H9 (cell line): ENCODE measurements at regions not wholly inside any gene's neighbourhood (a gene's known extent, or its start where the extent isn't known, plus 50 kb on each side); places are given as distances from the start of the nearest gene placed in this dataset.

ENCODE experiments used
- DNase-seq: peaks from one replicate; pipeline ENCODE4 v3.0.0-alpha.2; 2017
- H2AFZ ChIP-seq: one replicate; pipeline ENCODE4 v1.6.1; 2013; ENCODE audit warnings: mild to moderate bottlenecking, low read length, control low read depth, moderate library complexity
- H2AK5ac ChIP-seq: 2 replicates; pipeline ENCODE4 v1.6.1; 2013; ENCODE audit warnings: low read length, control low read depth, mixed read lengths; ENCODE audit not compliant: insufficient read length
- H2BK120ac ChIP-seq: one replicate; pipeline ENCODE4 v1.6.1; 2013; ENCODE audit warnings: low read depth, mild to moderate bottlenecking, low read length, control low read depth, inconsistent platforms; ENCODE audit not compliant: poor library complexity, severe bottlenecking
- H2BK12ac ChIP-seq: 2 replicates; pipeline ENCODE4 v1.6.1; 2013; ENCODE audit warnings: low read length, control low read depth, mixed read lengths, low read depth; ENCODE audit not compliant: insufficient read length
- H2BK15ac ChIP-seq: 2 replicates; pipeline ENCODE4 v1.6.1; 2013; ENCODE audit warnings: low read depth, low read length, control low read depth
- H2BK20ac ChIP-seq: one replicate; pipeline ENCODE4 v1.6.1; 2013; ENCODE audit warnings: low read depth, mild to moderate bottlenecking, low read length, control low read depth, inconsistent platforms; ENCODE audit not compliant: poor library complexity, severe bottlenecking
- H2BK5ac ChIP-seq: 2 replicates; pipeline ENCODE4 v1.6.1; 2013; ENCODE audit warnings: low read length, control low read depth, mixed read lengths; ENCODE audit not compliant: insufficient read length
- H3K14ac ChIP-seq: 2 replicates; pipeline ENCODE4 v1.6.1; 2013; ENCODE audit warnings: low read length, control low read depth; ENCODE audit not compliant: insufficient read depth
- H3K18ac ChIP-seq: 2 replicates; pipeline ENCODE4 v1.6.1; 2013; ENCODE audit warnings: low read depth, mild to moderate bottlenecking, mixed read lengths, low read length, control low read depth; ENCODE audit not compliant: insufficient read length
- H3K23ac ChIP-seq: 2 replicates; pipeline ENCODE4 v1.6.1; 2013; ENCODE audit warnings: low read length, control low read depth, mixed read lengths, low read depth; ENCODE audit not compliant: insufficient read length
- H3K23me2 ChIP-seq: 2 replicates; pipeline ENCODE4 v1.6.1; 2013; ENCODE audit warnings: low read depth, mild to moderate bottlenecking, mixed read lengths, low read length, control low read depth; ENCODE audit not compliant: insufficient read length, poor library complexity, severe bottlenecking
- H3K27ac ChIP-seq: 2 replicates; pipeline ENCODE4 v1.5.1; 2013; ENCODE audit warnings: low read length, control low read depth, mixed read lengths, low read depth; ENCODE audit not compliant: insufficient read length
- H3K27me3 ChIP-seq: 2 replicates; pipeline ENCODE4 v1.6.1; 2013; ENCODE audit warnings: low read length, control low read depth, inconsistent platforms; ENCODE audit not compliant: insufficient read depth
- H3K4ac ChIP-seq: 2 replicates; pipeline ENCODE4 v1.6.1; 2013; ENCODE audit warnings: low read depth, mild to moderate bottlenecking, control low read depth, inconsistent platforms, low read length, moderate library complexity
- H3K4me1 ChIP-seq: 2 replicates; pipeline ENCODE4 v1.6.1; 2013; ENCODE audit warnings: low read length, control low read depth, inconsistent platforms; ENCODE audit not compliant: insufficient read depth
- H3K4me2 ChIP-seq: 2 replicates; pipeline ENCODE4 v1.6.1; 2013; ENCODE audit warnings: low read length, control low read depth, mixed read lengths; ENCODE audit not compliant: insufficient read length, insufficient read depth
- H3K56ac ChIP-seq: 2 replicates; pipeline ENCODE4 v1.6.1; 2013; ENCODE audit warnings: low read depth, mild to moderate bottlenecking, mixed read lengths, low read length, control low read depth; ENCODE audit not compliant: insufficient read length
- H3K79me1 ChIP-seq: 2 replicates; pipeline ENCODE4 v1.6.1; 2013; ENCODE audit warnings: low read depth, mild to moderate bottlenecking, moderate library complexity, low read length, control low read depth, inconsistent platforms; ENCODE audit not compliant: insufficient read depth, poor library complexity, severe bottlenecking
- H3K79me2 ChIP-seq: 2 replicates; pipeline ENCODE4 v1.6.1; 2013; ENCODE audit warnings: low read length, control low read depth, inconsistent platforms; ENCODE audit not compliant: insufficient read depth
- H3K9ac ChIP-seq: 2 replicates; pipeline ENCODE4 v1.6.1; 2013; ENCODE audit warnings: low read length, control low read depth, mixed read lengths; ENCODE audit not compliant: insufficient read length; ENCODE audit errors: extremely low read depth
- H3K9me3 ChIP-seq: one replicate; pipeline ENCODE4 v1.6.1; 2013; ENCODE audit warnings: low read depth, low read length, inconsistent platforms; ENCODE audit not compliant: control insufficient read depth
- H3T11ph ChIP-seq: one replicate; pipeline ENCODE4 v1.6.1; 2013; ENCODE audit warnings: mild to moderate bottlenecking, low read length, control low read depth, inconsistent platforms
- H4K20me1 ChIP-seq: one replicate; pipeline ENCODE4 v1.6.1; 2013; ENCODE audit not compliant: control insufficient read depth, insufficient read length, insufficient read depth
- H4K5ac ChIP-seq: 2 replicates; pipeline ENCODE4 v1.6.1; 2013; ENCODE audit warnings: low read depth, mild to moderate bottlenecking, mixed read lengths, low read length, control low read depth; ENCODE audit not compliant: insufficient read length
- H4K8ac ChIP-seq: replicated peaks from 2 replicates; pipeline ENCODE4 v1.6.1; 2013; ENCODE audit warnings: low read length, control low read depth, mixed read lengths, low read depth; ENCODE audit not compliant: insufficient read length
- H4K91ac ChIP-seq: 2 replicates; pipeline ENCODE4 v1.6.1; 2013; ENCODE audit warnings: low read depth, mild to moderate bottlenecking, moderate library complexity, mixed read lengths, low read length, control low read depth; ENCODE audit not compliant: insufficient read length
- H3K27ac Mint-ChIP-seq, 3 experiments: 2 replicates in 2 of 3; 3 replicates in 1 of 3; pipeline ENCODE4 v1.8.0; 2020 to 2021; ENCODE audit warnings: mixed read lengths in 3 of 3, mild to moderate bottlenecking in 1 of 3, moderate library complexity in 1 of 3
- H3K27me3 Mint-ChIP-seq: 2 replicates; pipeline ENCODE4 v1.8.0; 2021; ENCODE audit warnings: low read depth, mild to moderate bottlenecking, moderate library complexity, mixed read lengths
- H3K36me3 Mint-ChIP-seq, 3 experiments: 2 replicates in 2 of 3; 3 replicates in 1 of 3; pipeline ENCODE4 v1.8.0; 2020 to 2021; ENCODE audit warnings: low read depth in 3 of 3, mixed read lengths in 3 of 3; ENCODE audit not compliant: insufficient read depth in 1 of 3
- H3K4me1 Mint-ChIP-seq, 2 experiments: 2 replicates each; pipeline ENCODE4 v1.8.0; 2020; ENCODE audit warnings: mixed read lengths in 2 of 2
- H3K4me3 Mint-ChIP-seq, 2 experiments: 2 replicates in 1 of 2; 3 replicates in 1 of 2; pipeline ENCODE4 v1.8.0; 2020 to 2021; ENCODE audit warnings: mild to moderate bottlenecking in 2 of 2, mixed read lengths in 2 of 2, moderate library complexity in 1 of 2
- H3K9me3 Mint-ChIP-seq, 2 experiments: 2 replicates in 1 of 2; 3 replicates in 1 of 2; pipeline ENCODE4 v1.8.0; 2020; ENCODE audit warnings: mild to moderate bottlenecking in 2 of 2, mixed read lengths in 2 of 2, moderate library complexity in 1 of 2
- WGBS: extraction: QIAGEN DNeasy Blood & Tissue Kit; methylation state at CpG from one replicate; pipeline ENCODE4 v1.1.7; 2013; ENCODE audit warnings: missing lambda C conversion rate, low lambda C conversion rate, mixed read lengths; ENCODE audit not compliant: insufficient read length; ENCODE audit errors: extremely low coverage; 5-methylcytosine and 5-hydroxymethylcytosine counted together
- TF ChIP-seq, protein P1 (sequence below): fragments of 200-600 bp; sonication (generic); conservative IDR thresholded peaks from 3 replicates; pipeline ENCODE4 v1.8.0; 2021; ENCODE audit warnings: antibody characterized with exemption, mild to moderate bottlenecking

DNA sequence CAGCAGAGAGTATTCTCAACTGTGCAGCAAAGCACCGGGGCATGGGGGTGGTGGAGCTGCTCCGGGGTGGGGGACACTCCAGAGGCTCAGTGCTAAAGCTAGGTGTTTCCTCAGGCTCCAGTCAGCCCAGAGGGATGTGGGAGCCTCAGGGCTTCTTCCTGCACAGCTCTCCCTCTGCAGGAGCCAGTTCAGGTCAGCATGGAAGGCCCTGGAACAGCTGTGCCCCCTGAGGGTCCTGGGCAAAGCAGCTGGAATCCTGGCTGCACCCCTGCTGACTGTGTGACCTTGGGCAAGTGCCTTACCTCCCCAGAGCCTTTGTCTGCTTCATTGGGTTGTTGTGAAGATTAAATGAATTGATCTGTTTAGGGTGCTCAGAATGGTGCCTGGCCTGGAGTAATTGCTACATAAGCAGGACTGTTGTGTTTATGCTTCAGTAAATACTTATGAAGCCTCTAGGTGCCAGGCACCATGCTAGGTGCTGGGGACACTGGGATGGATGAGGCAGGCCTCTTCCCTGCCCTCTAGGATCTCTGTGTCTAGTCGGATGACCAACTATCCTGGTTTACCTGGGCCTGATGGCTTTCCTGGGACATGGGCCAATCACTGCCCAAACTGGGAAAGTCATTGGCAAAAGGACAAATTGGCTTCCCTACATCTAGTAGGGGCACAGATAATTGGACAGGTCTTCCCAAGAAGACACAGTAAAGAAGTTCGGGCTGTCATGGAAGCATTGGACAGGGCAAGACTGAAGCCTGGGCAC, 64.2 kb upstream of the LCTL start:
- Histone ChIP-seq H4K91ac (no peak overlapping the region), H3K9ac (no peak overlapping the region), H2BK12ac (no peak overlapping the region), H3K23ac (no peak overlapping the region), H3K4ac (no peak overlapping the region), H2BK5ac (no peak overlapping the region), H2BK120ac (no peak overlapping the region), H2BK15ac (no peak overlapping the region), H3K56ac (no peak overlapping the region), H3K27ac (no peak overlapping the region), H4K5ac (no peak overlapping the region), H2BK20ac (no peak overlapping the region), H3K27me3 (no peaks in the 10 kb centered on the region), H3T11ph (no peak overlapping the region), H3K9me3 (no peaks in the 10 kb centered on the region), H2AFZ (no peak overlapping the region), H4K20me1 (no peaks in the 10 kb centered on the region), H3K4me2 (no peak overlapping the region), H3K4me1 (peaks cover 8% of the 10 kb centered on the region; the same call in 1 of the 2 replicates), H3K18ac (no peak overlapping the region), H3K14ac (no peak overlapping the region), H2AK5ac (no peak overlapping the region), H3K79me2 (no peaks in the 10 kb centered on the region), H3K79me1 (no peaks in the 10 kb centered on the region), H3K23me2 (no peaks in the 10 kb centered on the region), H4K8ac (no peak overlapping the region)
- no peak for DNase-seq
- no peaks in the 10 kb centered on the region; the same call in 1 of the 2 replicates for H3K27me3 Mint-ChIP-seq
- no CpG with 5 or more reads among the region's 4 CpGs for WGBS
- TF ChIP-seq, protein P1, sequence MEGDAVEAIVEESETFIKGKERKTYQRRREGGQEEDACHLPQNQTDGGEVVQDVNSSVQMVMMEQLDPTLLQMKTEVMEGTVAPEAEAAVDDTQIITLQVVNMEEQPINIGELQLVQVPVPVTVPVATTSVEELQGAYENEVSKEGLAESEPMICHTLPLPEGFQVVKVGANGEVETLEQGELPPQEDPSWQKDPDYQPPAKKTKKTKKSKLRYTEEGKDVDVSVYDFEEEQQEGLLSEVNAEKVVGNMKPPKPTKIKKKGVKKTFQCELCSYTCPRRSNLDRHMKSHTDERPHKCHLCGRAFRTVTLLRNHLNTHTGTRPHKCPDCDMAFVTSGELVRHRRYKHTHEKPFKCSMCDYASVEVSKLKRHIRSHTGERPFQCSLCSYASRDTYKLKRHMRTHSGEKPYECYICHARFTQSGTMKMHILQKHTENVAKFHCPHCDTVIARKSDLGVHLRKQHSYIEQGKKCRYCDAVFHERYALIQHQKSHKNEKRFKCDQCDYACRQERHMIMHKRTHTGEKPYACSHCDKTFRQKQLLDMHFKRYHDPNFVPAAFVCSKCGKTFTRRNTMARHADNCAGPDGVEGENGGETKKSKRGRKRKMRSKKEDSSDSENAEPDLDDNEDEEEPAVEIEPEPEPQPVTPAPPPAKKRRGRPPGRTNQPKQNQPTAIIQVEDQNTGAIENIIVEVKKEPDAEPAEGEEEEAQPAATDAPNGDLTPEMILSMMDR, result no peak
- H3K9me3 Mint-ChIP-seq, result no peaks in the 10 kb centered on the region
- H3K4me1 Mint-ChIP-seq, result peaks cover 54 to 72% of the 10 kb centered on the region in 2 experiments
- peak overlapping the region in 2 of 3 experiments; percentile 26 to 56; a peak in 2 of 7 replicates for H3K27ac Mint-ChIP-seq
- H3K4me3 Mint-ChIP-seq, result no peak overlapping the region
- no peaks in the 10 kb centered on the region for H3K36me3 Mint-ChIP-seq
